Endothelial cell of umbilical vein (primary cell): ENCODE measurements at regions not wholly inside any gene's neighbourhood (a gene's known extent, or its start where the extent isn't known, plus 50 kb on each side); places are given as distances from the start of the nearest gene placed in this dataset.

ENCODE experiments used
- BruUV-seq: library from RNA; stranded (reverse); fragments of 400-500 nt; replicated peaks from 2 replicates; lab custom pipeline; 2021; lab: Mats Ljungman, UMichigan
- CTCF ChIA-PET: fragments of 300-600, 350-600 bp; sonication (Branson Sonifier 250); formaldehyde crosslinking; loops from one replicate; lab custom pipeline; 2021; ENCODE audit warnings: antibody characterized with exemption, inconsistent platforms; lab: Charles Lee
- POLR2A ChIA-PET: fragments of 300-600, 350-600 bp; sonication (Branson Sonifier 250); formaldehyde crosslinking; loops from one replicate; lab custom pipeline; 2021; ENCODE audit warnings: antibody characterized with exemption, inconsistent platforms; lab: Charles Lee
- DNase-seq: peaks from one replicate; pipeline ENCODE4 v3.0.0-alpha.2; 2011; ENCODE audit warnings: low read depth, low spot score
- FAIRE-seq: peaks from 2 replicates; lab custom pipeline; 2011; peaks lifted over from hg19 to GRCh38; lab: Jason Lieb, UNC
- H2AFZ ChIP-seq: 2 replicates; pipeline ENCODE4 v1.6.0; 2012; ENCODE audit warnings: low read depth, low read length, control low read depth, inconsistent platforms
- H3K27ac ChIP-seq: 2 replicates; pipeline ENCODE4 v1.5.1; 2011; ENCODE audit warnings: low read depth, mild to moderate bottlenecking, control low read depth, low read length, moderate library complexity; ENCODE audit not compliant: insufficient read depth
- H3K27me3 ChIP-seq, 2 experiments: 2 replicates each; pipeline versions ENCODE4 v1.6.0 to v1.6.1; 2011; ENCODE audit warnings: low read length in 2 of 2, mixed read lengths in 1 of 2; ENCODE audit not compliant: control insufficient read depth in 2 of 2, insufficient read depth in 2 of 2
- H3K36me3 ChIP-seq, 2 experiments: 2 replicates in 1 of 2; 3 replicates in 1 of 2; pipeline ENCODE4 v1.5.1; 2011; ENCODE audit warnings: low read length in 2 of 2, mild to moderate bottlenecking in 1 of 2, moderate library complexity in 1 of 2; ENCODE audit not compliant: control insufficient read depth in 2 of 2, insufficient read depth in 2 of 2; ENCODE audit errors: extremely low read depth in 1 of 2
- H3K4me1 ChIP-seq: 3 replicates; pipeline ENCODE4 v1.5.1; 2011; ENCODE audit warnings: mild to moderate bottlenecking, low read length; ENCODE audit not compliant: control insufficient read depth, insufficient read depth; ENCODE audit errors: extremely low read depth
- H3K4me2 ChIP-seq: 2 replicates; pipeline ENCODE4 v1.6.1; 2011; ENCODE audit warnings: low read length, control low read depth, mixed read lengths; ENCODE audit not compliant: insufficient read depth
- H3K4me3 ChIP-seq, 3 experiments: fragments of 200-600 bp in 1 of 3; sonication (generic), shearing (Covaris generic) in 1 of 3; replicated peaks in 1 of 3; 2 replicates each; pipeline ENCODE4 v1.5.1; 2011 to 2016; ENCODE audit warnings: control low read depth in 3 of 3, low read length in 3 of 3, mild to moderate bottlenecking in 2 of 3, inconsistent platforms in 1 of 3, low read depth in 1 of 3, moderate library complexity in 1 of 3; ENCODE audit not compliant: insufficient read depth in 1 of 3
- H3K79me2 ChIP-seq: 2 replicates; pipeline ENCODE4 v1.6.0; 2012; ENCODE audit warnings: low read length, inconsistent platforms; ENCODE audit not compliant: control insufficient read depth, insufficient read depth
- H3K9ac ChIP-seq: replicated peaks from 2 replicates; pipeline ENCODE3; 2011; ENCODE audit warnings: low read length, control low read depth; ENCODE audit not compliant: insufficient read depth; ENCODE audit errors: extremely low read depth
- H3K9me1 ChIP-seq: replicated peaks from 3 replicates; pipeline ENCODE4 v1.6.0; 2011; ENCODE audit warnings: mild to moderate bottlenecking, low read length; ENCODE audit not compliant: control insufficient read depth, insufficient read depth; ENCODE audit errors: extremely low read depth
- H3K9me3 ChIP-seq: replicated peaks from 2 replicates; pipeline ENCODE4 v1.5.1; 2012; ENCODE audit warnings: low read length, inconsistent platforms; ENCODE audit not compliant: control insufficient read depth, insufficient read depth
- H4K20me1 ChIP-seq: replicated peaks from 2 replicates; pipeline ENCODE3; 2011; ENCODE audit warnings: mild to moderate bottlenecking, low read length; ENCODE audit not compliant: control insufficient read depth, insufficient read depth; ENCODE audit errors: extremely low read depth
- EZH2 ChIP-seq: IDR thresholded peaks from 2 replicates; pipeline ENCODE4 v1.6.1; 2012; ENCODE audit warnings: borderline replicate concordance, low read depth, mild to moderate bottlenecking, moderate library complexity, low read length, inconsistent platforms; ENCODE audit not compliant: severe bottlenecking
- FOS ChIP-seq: IDR thresholded peaks from 2 replicates; pipeline ENCODE4 v1.6.1; 2011; ENCODE audit warnings: mild to moderate bottlenecking, low read length, moderate library complexity, borderline replicate concordance; ENCODE audit not compliant: insufficient read depth
- GATA2 ChIP-seq: IDR thresholded peaks from 2 replicates; pipeline ENCODE4 v1.7.0; 2011; ENCODE audit warnings: low read depth, mild to moderate bottlenecking, moderate library complexity, mixed read lengths, low read length; ENCODE audit not compliant: insufficient read length, insufficient read depth
- JUN ChIP-seq: IDR thresholded peaks from 2 replicates; pipeline ENCODE4 v1.6.1; 2011; ENCODE audit warnings: borderline replicate concordance, low read depth; ENCODE audit not compliant: insufficient read length, insufficient read depth
- MYC ChIP-seq: IDR thresholded peaks from one replicate; pipeline ENCODE4 v1.6.1; 2011; ENCODE audit warnings: mild to moderate bottlenecking, low read depth, low read length
- POLR2A ChIP-seq: IDR thresholded peaks from 2 replicates; pipeline ENCODE4 v1.6.1; 2012; ENCODE audit warnings: low read depth, mild to moderate bottlenecking, control low read depth, low read length
- POLR2AphosphoS5 ChIP-seq: IDR thresholded peaks from 2 replicates; pipeline ENCODE4 v1.6.1; 2012; ENCODE audit warnings: low read depth, mild to moderate bottlenecking, control low read depth, low read length, moderate library complexity; ENCODE audit not compliant: insufficient read depth
- dilution Hi-C: fragments of 300-500 bp; cut with MboI; formaldehyde crosslinking; loops from one replicate; pipeline ENCODE4 v1.15.0; 2019; ENCODE audit warnings: low sequenced_read_pairs; ENCODE audit not compliant: extremely low pct_ligation_motif_present
- intact Hi-C: fragments of 100-400 bp; cut with micrococcal nuclease; formaldehyde crosslinking; loops from one replicate; pipeline ENCODE4 v1.10.0; 2022
- TF ChIP-seq, protein P1 (sequence below), 2 donors: IDR thresholded peaks; 1 replicate in 1 of 2; 2 replicates in 1 of 2; pipeline ENCODE4 v1.5.1; 2011; ENCODE audit warnings: low read length in 2 of 2, mild to moderate bottlenecking in 2 of 2, moderate library complexity in 2 of 2, control low read depth in 1 of 2, inconsistent platforms in 1 of 2, low read depth in 1 of 2; ENCODE audit not compliant: insufficient read depth in 1 of 2; ENCODE audit errors: extremely low read depth in 1 of 2
- TF ChIP-seq, protein P2 (sequence below): IDR thresholded peaks from 2 replicates; pipeline ENCODE4 v1.6.1; 2011; ENCODE audit not compliant: insufficient read depth, insufficient read length

DNA sequence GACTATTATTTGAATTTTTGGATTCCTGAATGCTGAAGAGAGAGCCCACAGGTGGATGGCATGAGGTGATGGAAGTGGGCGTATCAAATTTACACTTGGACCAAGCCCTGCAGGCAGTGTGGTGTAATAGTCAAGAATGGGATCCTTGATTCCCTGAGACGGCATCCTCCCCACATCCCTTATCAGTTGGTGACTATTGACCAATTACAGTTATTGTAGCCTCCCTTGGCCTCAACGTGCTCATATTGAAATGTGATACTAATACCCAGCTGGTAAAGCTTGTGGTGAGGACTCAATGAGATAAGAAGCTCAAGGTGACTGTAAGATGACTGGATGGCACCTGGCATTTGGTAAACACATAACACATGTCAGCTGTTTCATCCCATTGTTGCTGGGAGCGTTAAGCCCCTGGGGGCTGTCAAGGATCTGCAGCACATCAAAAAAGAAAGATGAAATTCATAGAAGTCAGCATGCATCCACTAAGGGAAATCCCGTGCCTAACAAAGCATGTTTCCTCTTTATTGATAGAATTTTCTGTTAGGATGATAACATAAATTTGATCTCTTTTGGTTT lies 65.6 kb upstream of the IRX2 start:
- Histone ChIP-seq H3K4me3 (no peak overlapping the region), H3K27me3 (no peaks in the 10 kb centered on the region), H3K4me2 (no peak overlapping the region), H3K9ac (no peak overlapping the region), H3K4me1 (no peaks in the 10 kb centered on the region), H3K9me3 (peaks cover 8% of the 10 kb centered on the region), H3K9me1 (no peaks in the 10 kb centered on the region), H2AFZ (no peak overlapping the region), H4K20me1 (no peaks in the 10 kb centered on the region), H3K36me3 (no peaks in the 10 kb centered on the region), H3K79me2 (no peaks in the 10 kb centered on the region), H3K27ac (no peak overlapping the region)
- dilution Hi-C loops = no loop called here
- no peak for DNase-seq
- POLR2A ChIA-PET = no interaction called here
- TF ChIP-seq POLR2AphosphoS5 = no peak
- TF ChIP-seq, protein P1, sequence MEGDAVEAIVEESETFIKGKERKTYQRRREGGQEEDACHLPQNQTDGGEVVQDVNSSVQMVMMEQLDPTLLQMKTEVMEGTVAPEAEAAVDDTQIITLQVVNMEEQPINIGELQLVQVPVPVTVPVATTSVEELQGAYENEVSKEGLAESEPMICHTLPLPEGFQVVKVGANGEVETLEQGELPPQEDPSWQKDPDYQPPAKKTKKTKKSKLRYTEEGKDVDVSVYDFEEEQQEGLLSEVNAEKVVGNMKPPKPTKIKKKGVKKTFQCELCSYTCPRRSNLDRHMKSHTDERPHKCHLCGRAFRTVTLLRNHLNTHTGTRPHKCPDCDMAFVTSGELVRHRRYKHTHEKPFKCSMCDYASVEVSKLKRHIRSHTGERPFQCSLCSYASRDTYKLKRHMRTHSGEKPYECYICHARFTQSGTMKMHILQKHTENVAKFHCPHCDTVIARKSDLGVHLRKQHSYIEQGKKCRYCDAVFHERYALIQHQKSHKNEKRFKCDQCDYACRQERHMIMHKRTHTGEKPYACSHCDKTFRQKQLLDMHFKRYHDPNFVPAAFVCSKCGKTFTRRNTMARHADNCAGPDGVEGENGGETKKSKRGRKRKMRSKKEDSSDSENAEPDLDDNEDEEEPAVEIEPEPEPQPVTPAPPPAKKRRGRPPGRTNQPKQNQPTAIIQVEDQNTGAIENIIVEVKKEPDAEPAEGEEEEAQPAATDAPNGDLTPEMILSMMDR (IDR thresholded peaks at IDR 0.05; ENCODE audit: extremely low read depth in 1 of 2, insufficient read depth in 1 of 2, low read depth in 1 of 2, low read length in 2 of 2) = no peak
- no TSS peak for BruUV-seq
- FAIRE-seq = no peak
- intact Hi-C loops = no loop called here
- CTCF ChIA-PET = no interaction called here

DNA sequence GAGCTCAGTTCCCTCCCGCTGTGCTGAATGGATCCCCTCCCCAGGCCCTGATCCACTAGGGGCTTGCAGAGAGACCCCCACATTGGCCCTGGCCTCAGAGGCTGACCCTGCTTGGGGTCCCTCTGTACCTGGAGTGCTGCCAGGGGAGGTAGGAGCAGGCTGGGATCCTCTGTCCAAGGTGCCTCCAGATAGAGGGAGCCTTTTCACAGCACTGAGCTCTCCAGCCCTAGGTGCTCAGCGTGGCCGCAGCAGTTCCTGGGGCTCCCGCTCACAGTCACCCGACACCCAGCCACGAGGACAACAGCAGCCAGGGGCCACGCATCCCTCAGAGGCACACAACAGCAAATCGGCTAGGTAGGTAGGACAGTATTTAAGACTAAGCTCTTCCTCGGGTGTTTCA lies 62.2 kb upstream of the IRX2 start:
- Histone ChIP-seq H3K79me2 (no peaks in the 10 kb centered on the region), H3K27ac (no peak overlapping the region), H3K9me3 (peaks cover 10% of the 10 kb centered on the region), H3K9ac (no peak overlapping the region), H3K4me3 (no peak overlapping the region), H2AFZ (no peak overlapping the region), H3K4me1 (no peaks in the 10 kb centered on the region), H3K36me3 (no peaks in the 10 kb centered on the region), H3K27me3 (no peaks in the 10 kb centered on the region), H4K20me1 (no peaks in the 10 kb centered on the region), H3K9me1 (no peaks in the 10 kb centered on the region), H3K4me2 (no peak overlapping the region)
- DNase-seq = no peak
- FAIRE-seq = no peak
- ChIA-PET CTCF (no interaction called here), POLR2A (no interaction called here)
- intact Hi-C loops (no loop called here), dilution Hi-C loops (no loop called here)
- no peak for TF ChIP-seq GATA2
- TF ChIP-seq JUN = no peak
- TF ChIP-seq, protein P2, sequence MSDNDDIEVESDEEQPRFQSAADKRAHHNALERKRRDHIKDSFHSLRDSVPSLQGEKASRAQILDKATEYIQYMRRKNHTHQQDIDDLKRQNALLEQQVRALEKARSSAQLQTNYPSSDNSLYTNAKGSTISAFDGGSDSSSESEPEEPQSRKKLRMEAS = no peak
- TF ChIP-seq EZH2 = no peak
- TF ChIP-seq, protein P1 (IDR thresholded peaks at IDR 0.05; ENCODE audit: extremely low read depth in 1 of 2, insufficient read depth in 1 of 2, low read depth in 1 of 2, low read length in 2 of 2) = no peak
- TF ChIP-seq FOS = no peak
- TF ChIP-seq MYC = no peak
- TF ChIP-seq POLR2A = no peak
- no peak for TF ChIP-seq POLR2AphosphoS5
- no TSS peak for BruUV-seq
